Erythroblast (primary cell): ENCODE measurements at regions not wholly inside any gene's neighbourhood (a gene's known extent, or its start where the extent isn't known, plus 50 kb on each side); places are given as distances from the start of the nearest gene placed in this dataset.

ENCODE experiments used
- GATA1 ChIP-seq: IDR thresholded peaks from 2 replicates; pipeline ENCODE4 v1.6.1; 2011; ENCODE audit warnings: low read depth, mild to moderate bottlenecking, control low read depth, low read length, moderate library complexity
- POLR2A ChIP-seq: IDR thresholded peaks from 2 replicates; pipeline ENCODE4 v1.6.1; 2011; ENCODE audit warnings: mild to moderate bottlenecking, low read length

DNA sequence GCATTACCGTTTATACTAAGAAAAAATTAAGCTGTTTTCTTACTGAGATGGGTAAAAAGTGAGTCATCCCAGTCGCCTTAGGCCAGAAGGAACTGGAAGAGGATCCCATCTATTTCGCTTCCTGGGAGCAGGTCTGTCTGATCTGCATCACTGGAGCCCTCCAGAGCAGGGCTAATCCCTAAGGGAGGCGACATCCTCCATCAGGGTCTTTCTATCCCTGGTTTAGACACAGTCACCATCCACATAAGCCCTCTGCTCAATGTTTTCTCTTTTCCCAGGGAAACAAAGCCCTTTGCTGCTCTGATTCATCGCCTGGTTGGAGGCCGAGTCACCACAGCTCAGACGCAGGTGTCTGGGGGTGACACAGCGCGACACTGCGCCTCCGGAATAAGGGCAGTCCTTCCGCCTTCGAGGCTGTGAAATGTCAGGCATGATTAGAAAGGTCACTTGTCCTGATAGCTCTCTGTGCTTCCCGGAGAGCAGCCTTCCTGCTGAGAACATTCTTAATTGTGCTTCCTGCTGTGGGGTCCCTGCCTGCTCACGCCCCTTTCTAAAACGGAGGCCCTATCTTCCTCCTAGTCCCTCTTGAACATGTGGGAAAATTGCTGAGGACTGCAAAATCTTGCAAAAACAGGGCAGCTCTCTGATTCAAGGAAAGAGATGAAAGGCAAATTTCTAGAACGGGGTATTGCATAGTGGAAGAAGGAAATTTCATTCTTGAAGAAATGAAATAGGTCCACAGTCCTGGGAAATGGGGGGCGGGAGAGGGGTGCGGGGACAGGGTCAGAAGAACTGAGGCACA is 56.3 kb downstream of the MARCHF4 start:
- TF ChIP-seq POLR2A: no peak
- no peak for TF ChIP-seq GATA1
